ENCODE measurements at regions not wholly inside any gene's neighbourhood (a gene's known extent, or its start where the extent isn't known, plus 50 kb on each side); places are given as distances from the start of the nearest gene placed in this dataset.

DNA sequence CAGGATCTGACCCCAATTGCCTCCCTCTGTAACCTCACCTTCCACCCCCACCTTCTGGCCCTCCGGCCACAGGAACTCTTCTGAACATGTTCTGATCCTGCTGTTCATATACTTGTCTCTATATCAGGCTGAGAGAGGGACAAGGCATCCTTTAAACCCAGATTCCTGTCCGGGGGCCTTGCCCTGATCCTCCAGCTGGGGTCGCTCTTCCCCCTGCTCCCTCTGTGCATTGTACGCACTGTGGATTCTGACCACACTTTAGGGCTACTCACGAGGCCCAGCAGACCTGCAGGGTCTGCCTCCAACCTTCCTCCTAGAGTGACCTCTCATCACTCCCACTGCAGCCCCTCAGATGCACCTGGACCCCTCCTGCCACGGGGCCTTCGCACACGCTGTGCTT, 269.3 kb downstream of the UQCRFS1 start:
- TF ChIP-seq CTCF (IDR thresholded peaks at IDR 0.05; ENCODE audit: low read depth, low read length): no peak
- no peak for DNase-seq (ENCODE audit: extremely low read depth, low read depth)

DNA sequence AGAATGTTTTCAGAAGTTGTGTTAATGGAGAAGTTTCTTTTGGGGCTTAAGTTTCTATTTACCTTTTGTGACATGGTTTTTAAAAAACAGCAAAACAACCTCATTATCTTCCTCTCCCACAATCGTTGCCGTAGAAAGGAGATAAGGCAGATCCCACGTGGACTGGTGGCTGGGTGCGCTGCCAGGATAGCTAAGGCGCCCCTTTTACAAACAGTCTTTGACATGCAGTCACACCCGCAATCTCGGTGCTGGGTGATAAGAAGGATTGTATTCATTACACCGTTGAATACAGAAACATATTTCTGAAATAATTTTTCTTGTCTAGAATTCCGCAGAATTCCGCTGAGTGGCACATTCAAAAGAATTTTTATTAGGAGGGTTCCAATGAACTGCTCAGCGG, 271.1 kb downstream of the UQCRFS1 start:
- no peak for DNase-seq (ENCODE audit: extremely low read depth, low read depth)
- no peak for TF ChIP-seq CTCF (IDR thresholded peaks at IDR 0.05; ENCODE audit: low read depth, low read length)

DNA sequence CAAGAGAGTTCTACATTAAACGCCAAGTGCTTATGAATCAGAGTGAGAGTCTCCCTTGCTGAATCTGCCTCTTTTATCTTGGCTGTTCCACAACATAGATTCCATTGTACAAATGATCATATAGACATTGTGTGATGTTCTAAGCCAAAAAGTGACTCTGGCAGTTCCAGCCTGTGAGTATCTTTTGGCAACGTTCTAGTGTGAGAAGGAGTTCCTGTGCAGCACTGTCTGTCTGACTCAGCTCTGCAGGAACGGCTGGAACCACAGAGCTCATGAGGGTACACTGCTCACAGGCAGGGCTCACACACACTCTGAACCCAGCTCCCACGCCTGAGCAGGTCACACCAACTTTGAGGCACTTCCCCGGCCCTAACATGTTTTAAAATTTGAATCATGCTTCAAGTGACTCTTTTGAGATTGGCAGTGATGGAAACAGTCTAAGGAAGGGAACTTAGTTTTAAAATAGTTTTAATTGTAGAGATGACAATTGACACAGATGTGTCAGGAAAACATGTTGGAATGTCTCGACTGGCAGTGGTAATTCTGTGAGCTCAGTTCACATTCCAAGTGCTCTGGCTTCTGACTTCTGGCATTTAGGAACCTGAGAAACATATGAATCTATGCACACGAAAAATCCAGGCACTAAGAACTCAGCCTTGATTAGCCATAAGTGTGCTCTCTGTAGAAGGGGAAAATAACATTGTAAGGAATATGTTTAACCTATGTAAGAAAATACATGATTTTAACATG, 272.0 kb downstream of the UQCRFS1 start:
- DNase-seq (ENCODE audit: extremely low read depth, low read depth): peak; percentile 12
- no peak for TF ChIP-seq CTCF (IDR thresholded peaks at IDR 0.05; ENCODE audit: low read depth, low read length)

DNA sequence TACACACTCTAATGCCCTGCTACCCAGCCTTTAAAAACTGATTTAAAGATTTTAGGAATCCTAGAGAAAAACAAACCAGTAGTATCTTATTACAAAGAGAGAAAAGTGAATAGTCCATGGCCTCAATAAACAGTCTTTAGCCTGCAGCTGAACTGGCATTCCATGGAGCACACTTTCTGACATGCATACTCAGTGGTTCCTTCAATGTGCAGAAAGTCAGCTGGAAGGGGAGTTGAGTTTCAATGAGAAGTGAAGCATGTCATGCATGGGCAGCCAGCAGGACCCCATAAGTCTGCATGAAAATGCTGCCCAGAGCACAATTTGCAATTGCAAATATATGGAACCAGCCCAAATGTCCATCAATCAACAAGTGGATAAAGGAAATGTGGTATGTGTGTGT, 273.7 kb downstream of the UQCRFS1 start:
- no peak for DNase-seq (ENCODE audit: extremely low read depth, low read depth)
- TF ChIP-seq CTCF (IDR thresholded peaks at IDR 0.05; ENCODE audit: low read depth, low read length): no peak

- no peak for DNase-seq (ENCODE audit: extremely low read depth, low read depth)
- no peak for TF ChIP-seq CTCF (IDR thresholded peaks at IDR 0.05; ENCODE audit: low read depth, low read length)
These were observed 276.9 kb downstream of the UQCRFS1 start for GRCh38 chr19:28936001-28936400.

- TF ChIP-seq CTCF (IDR thresholded peaks at IDR 0.05; ENCODE audit: low read depth, low read length): no peak
- DNase-seq (ENCODE audit: extremely low read depth, low read depth): no peak
These were observed 278.3 kb downstream of the UQCRFS1 start for GRCh38 chr19:28934631-28935030.

- DNase-seq (ENCODE audit: extremely low read depth, low read depth): no peak
- TF ChIP-seq CTCF (IDR thresholded peaks at IDR 0.05; ENCODE audit: low read depth, low read length): no peak
These were observed 279.9 kb downstream of the UQCRFS1 start for GRCh38 chr19:28933039-28933438.

All from AG09319 (cell line).